ENCODE measurements at regions not wholly inside any gene's neighbourhood (a gene's known extent, or its start where the extent isn't known, plus 50 kb on each side); places are given as distances from the start of the nearest gene placed in this dataset.

- H3K27ac ChIP-seq = no peak overlapping the region
- H3K36me3 ChIP-seq (replicated peaks; ENCODE audit: insufficient read depth, low read depth) = no peaks in the 10 kb centered on the region
- no peaks in the 10 kb centered on the region for H4K20me1 ChIP-seq (ENCODE audit: insufficient read depth, poor library complexity, severe bottlenecking)
- no peak overlapping the region for H3K4me2 ChIP-seq
- H3K79me2 ChIP-seq = no peaks in the 10 kb centered on the region
- H3K9me2 ChIP-seq (replicated peaks; ENCODE audit: insufficient read depth) = no peaks in the 10 kb centered on the region
- H3K27me3 ChIP-seq = no peaks in the 10 kb centered on the region
- no peak overlapping the region for H2AFZ ChIP-seq
- no peaks in the 10 kb centered on the region for H3K9me3 ChIP-seq (ENCODE audit: low read depth)
- no peak overlapping the region for H3K4me3 ChIP-seq
- TF ChIP-seq CTCF (IDR thresholded peaks at IDR 0.05; ENCODE audit: poor library complexity) (no peak), EZH2 (IDR thresholded peaks at IDR 0.05; ENCODE audit: borderline replicate concordance) (no peak), EZH2phosphoT487 (IDR thresholded peaks at IDR 0.05; ENCODE audit: low read depth, severe bottlenecking, unreplicated experiment) (no peak)
- no peak for DNase-seq (ENCODE audit: low spot score)
- WGBS (ENCODE audit: low lambda C conversion rate, missing lambda C conversion rate) = 62% methylated on average over 1 of the region's 1 CpG
- no peaks in the 10 kb centered on the region for H3K4me1 ChIP-seq (ENCODE audit: insufficient read depth)
Measured at GRCh38 chr20:51253280-51253679, 230.4 kb upstream of the KCNG1 start.

GRCh38 chr20:51249781-51250180 lies 226.9 kb upstream of the KCNG1 start:
- no peaks in the 10 kb centered on the region for H3K9me2 ChIP-seq (replicated peaks; ENCODE audit: insufficient read depth)
- TF ChIP-seq EZH2 (IDR thresholded peaks at IDR 0.05; ENCODE audit: borderline replicate concordance) (no peak), EZH2phosphoT487 (IDR thresholded peaks at IDR 0.05; ENCODE audit: low read depth, severe bottlenecking, unreplicated experiment) (no peak), CTCF (IDR thresholded peaks at IDR 0.05; ENCODE audit: poor library complexity) (no peak)
- no peaks in the 10 kb centered on the region for H3K9me3 ChIP-seq (ENCODE audit: low read depth)
- no peaks in the 10 kb centered on the region for H3K36me3 ChIP-seq (replicated peaks; ENCODE audit: insufficient read depth, low read depth)
- no peaks in the 10 kb centered on the region for H4K20me1 ChIP-seq (ENCODE audit: insufficient read depth, poor library complexity, severe bottlenecking)
- WGBS (ENCODE audit: low lambda C conversion rate, missing lambda C conversion rate) = 80% methylated on average over 6 of the region's 6 CpGs
- H3K4me2 ChIP-seq = no peak overlapping the region
- H3K27ac ChIP-seq = no peak overlapping the region
- no peak overlapping the region for H3K4me3 ChIP-seq
- H3K79me2 ChIP-seq = no peaks in the 10 kb centered on the region
- DNase-seq (ENCODE audit: low spot score) = no peak
- no peak overlapping the region for H2AFZ ChIP-seq
- no peaks in the 10 kb centered on the region for H3K4me1 ChIP-seq (ENCODE audit: insufficient read depth)
- no peaks in the 10 kb centered on the region for H3K27me3 ChIP-seq

- TF ChIP-seq EZH2 (IDR thresholded peaks at IDR 0.05; ENCODE audit: borderline replicate concordance) (no peak), EZH2phosphoT487 (IDR thresholded peaks at IDR 0.05; ENCODE audit: low read depth, severe bottlenecking, unreplicated experiment) (no peak), CTCF (IDR thresholded peaks at IDR 0.05; ENCODE audit: poor library complexity) (no peak)
- Histone ChIP-seq H3K4me3 (no peak overlapping the region), H3K27me3 (no peaks in the 10 kb centered on the region), H3K79me2 (no peaks in the 10 kb centered on the region), H3K27ac (no peak overlapping the region), H2AFZ (no peak overlapping the region), H3K9me3 (ENCODE audit: low read depth) (no peaks in the 10 kb centered on the region), H3K4me2 (no peak overlapping the region), H3K36me3 (replicated peaks; ENCODE audit: insufficient read depth, low read depth) (no peaks in the 10 kb centered on the region), H4K20me1 (ENCODE audit: insufficient read depth, poor library complexity, severe bottlenecking) (no peaks in the 10 kb centered on the region), H3K9me2 (replicated peaks; ENCODE audit: insufficient read depth) (no peaks in the 10 kb centered on the region), H3K4me1 (ENCODE audit: insufficient read depth) (no peaks in the 10 kb centered on the region)
- DNase-seq (ENCODE audit: low spot score) = no peak
- WGBS (ENCODE audit: low lambda C conversion rate, missing lambda C conversion rate) = 57% methylated on average over 4 of the region's 4 CpGs
Measured at GRCh38 chr20:51249215-51249614, 226.3 kb upstream of the KCNG1 start.

GRCh38 chr20:51244466-51244865 lies 221.6 kb upstream of the KCNG1 start:
- 84% methylated on average over 10 of the region's 10 CpGs for WGBS (ENCODE audit: low lambda C conversion rate, missing lambda C conversion rate)
- TF ChIP-seq CTCF (IDR thresholded peaks at IDR 0.05; ENCODE audit: poor library complexity) (no peak), EZH2 (IDR thresholded peaks at IDR 0.05; ENCODE audit: borderline replicate concordance) (no peak), EZH2phosphoT487 (IDR thresholded peaks at IDR 0.05; ENCODE audit: low read depth, severe bottlenecking, unreplicated experiment) (no peak)
- H3K27me3 ChIP-seq = no peaks in the 10 kb centered on the region
- H4K20me1 ChIP-seq (ENCODE audit: insufficient read depth, poor library complexity, severe bottlenecking) = no peaks in the 10 kb centered on the region
- H3K4me1 ChIP-seq (ENCODE audit: insufficient read depth) = no peaks in the 10 kb centered on the region
- no peaks in the 10 kb centered on the region for H3K79me2 ChIP-seq
- no peak for DNase-seq (ENCODE audit: low spot score)
- no peak overlapping the region for H2AFZ ChIP-seq
- H3K9me2 ChIP-seq (replicated peaks; ENCODE audit: insufficient read depth) = no peaks in the 10 kb centered on the region
- H3K4me3 ChIP-seq = no peak overlapping the region
- no peak overlapping the region for H3K27ac ChIP-seq
- no peaks in the 10 kb centered on the region for H3K36me3 ChIP-seq (replicated peaks; ENCODE audit: insufficient read depth, low read depth)
- no peaks in the 10 kb centered on the region for H3K9me3 ChIP-seq (ENCODE audit: low read depth)
- no peak overlapping the region for H3K4me2 ChIP-seq

Measured in hepatocyte (in vitro differentiated cells).